Urinary bladder (tissue), 3 donors: ENCODE measurements at regions not wholly inside any gene's neighbourhood (a gene's known extent, or its start where the extent isn't known, plus 50 kb on each side); places are given as distances from the start of the nearest gene placed in this dataset.

ENCODE experiments used
- DNase-seq: peaks from one replicate; pipeline ENCODE4 v3.0.0-alpha.2; 2015; ENCODE audit errors: extremely low spot score
- H3K27ac ChIP-seq: one replicate; pipeline ENCODE4 v1.5.1; 2013; ENCODE audit warnings: low read depth, mild to moderate bottlenecking, moderate library complexity
- H3K36me3 ChIP-seq: one replicate; pipeline ENCODE4 v1.6.1; 2013; ENCODE audit warnings: mild to moderate bottlenecking, moderate library complexity; ENCODE audit not compliant: insufficient read depth
- H3K4me1 ChIP-seq: one replicate; pipeline ENCODE4 v1.6.1; 2013; ENCODE audit warnings: mild to moderate bottlenecking, moderate library complexity; ENCODE audit not compliant: insufficient read depth
- H3K4me3 ChIP-seq: one replicate; pipeline ENCODE4 v1.5.1; 2013; ENCODE audit warnings: low read depth, low read length
- WGBS: extraction: QIAGEN DNeasy Blood & Tissue Kit; methylation state at CpG from one replicate; pipeline ENCODE4 v1.1.7; 2013; 5-methylcytosine and 5-hydroxymethylcytosine counted together
- donor health status: healthy with polysubstance abuse.
- donor health status: healthy.

GRCh38 chr2:211228559-211228958 lies 672.2 kb downstream of the CPS1 start:
- no peaks in the 10 kb centered on the region for H3K36me3 ChIP-seq
- H3K4me3 ChIP-seq = no peak overlapping the region
- 84% methylated on average over 3 of the region's 3 CpGs for WGBS
- DNase-seq = no peak
- H3K27ac ChIP-seq = no peak overlapping the region
- no peaks in the 10 kb centered on the region for H3K4me1 ChIP-seq

DNA sequence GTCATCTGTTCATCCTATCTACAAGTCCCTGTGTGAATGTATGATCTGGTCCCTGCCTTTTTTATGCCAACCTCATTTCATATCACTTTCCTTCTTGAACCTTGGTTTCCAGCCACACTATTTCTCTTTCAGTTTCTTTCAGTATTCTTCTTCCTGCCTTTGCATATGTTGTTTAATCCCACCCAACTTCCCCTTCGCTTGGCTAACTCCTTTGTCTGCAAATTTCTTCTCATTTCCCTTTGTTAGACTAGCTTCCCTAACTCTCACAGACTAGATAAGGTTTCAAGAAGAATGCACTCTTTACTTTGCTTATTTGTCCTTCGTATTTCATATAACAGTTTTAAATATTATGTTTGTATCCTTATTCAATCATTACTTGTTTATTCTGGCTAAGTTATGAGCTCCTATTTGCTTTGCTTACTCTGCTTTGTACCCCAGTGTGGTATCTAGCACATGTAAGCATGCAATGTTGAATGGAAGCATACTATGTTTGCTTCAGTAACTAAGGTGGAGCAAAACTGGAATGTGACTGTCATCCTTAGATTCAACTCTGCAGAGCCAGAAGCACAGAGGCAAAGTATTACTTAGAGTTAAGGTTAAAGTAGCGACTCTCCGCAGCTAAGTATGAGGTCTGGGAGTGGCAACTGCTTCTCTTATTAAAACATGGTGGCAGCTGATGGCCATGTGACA lies 681.3 kb downstream of the CPS1 start:
- no peak overlapping the region for H3K4me3 ChIP-seq
- DNase-seq = no peak

GRCh38 chr2:211241891-211242290 lies 685.5 kb downstream of the CPS1 start:
- H3K27ac ChIP-seq = no peak overlapping the region

More for the DNA sequence above, 681.3 kb downstream of the CPS1 start:
- 76% methylated on average over 4 of the region's 4 CpGs for WGBS
- H3K4me1 ChIP-seq = no peaks in the 10 kb centered on the region
- no peaks in the 10 kb centered on the region for H3K36me3 ChIP-seq
- H3K27ac ChIP-seq = no peak overlapping the region

DNA sequence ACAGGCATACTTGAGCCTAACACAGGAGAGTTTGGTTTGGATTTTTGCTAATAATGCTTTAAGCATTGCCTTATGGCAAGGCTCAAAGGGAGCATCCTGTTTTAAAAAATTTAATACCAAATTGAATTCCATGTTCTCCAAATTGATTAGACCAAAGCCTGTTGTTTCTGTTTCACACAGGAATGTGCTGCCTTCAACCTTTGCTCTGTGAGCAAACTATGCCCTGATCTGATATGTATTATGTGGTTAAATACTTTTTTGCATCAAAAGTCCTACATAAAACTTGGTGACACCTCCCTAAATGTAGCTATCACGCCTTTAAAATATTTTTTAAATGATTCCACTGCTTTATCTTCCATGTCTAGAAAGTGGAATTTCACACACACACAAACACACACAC lies 691.4 kb downstream of the CPS1 start:
- WGBS = 63% methylated on average over 1 of the region's 1 CpG
- H3K4me3 ChIP-seq = no peak overlapping the region
- no peak for DNase-seq
- no peaks in the 10 kb centered on the region for H3K4me1 ChIP-seq
- no peaks in the 10 kb centered on the region for H3K36me3 ChIP-seq
- no peak overlapping the region for H3K27ac ChIP-seq

More at GRCh38 chr2:211241891-211242290, 685.5 kb downstream of the CPS1 start:
- H3K36me3 ChIP-seq = no peaks in the 10 kb centered on the region
- no peaks in the 10 kb centered on the region for H3K4me1 ChIP-seq
- no peak for DNase-seq
- no peak overlapping the region for H3K4me3 ChIP-seq
- WGBS = 88% methylated on average over 3 of the region's 3 CpGs

DNA sequence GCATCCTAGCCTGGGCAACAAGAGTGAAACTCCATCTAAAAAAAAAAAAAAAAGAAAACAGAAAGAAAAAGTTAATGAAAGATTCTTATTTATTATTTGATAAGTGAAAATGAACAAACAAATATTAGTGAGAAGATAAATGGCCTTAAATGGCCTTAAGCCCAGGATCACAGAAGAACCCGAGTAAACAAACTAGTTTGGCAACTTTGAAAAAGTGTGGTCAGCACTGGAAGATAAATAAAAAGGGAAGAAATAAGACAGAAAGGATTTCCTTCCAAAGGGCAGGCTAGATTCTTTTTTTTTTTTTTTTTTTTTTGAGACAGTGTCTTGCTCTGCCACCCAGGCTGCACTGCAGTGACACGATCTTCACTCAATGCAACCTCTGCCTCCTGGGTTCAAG lies 692.4 kb downstream of the CPS1 start:
- Histone ChIP-seq H3K4me3 (no peak overlapping the region), H3K36me3 (no peaks in the 10 kb centered on the region), H3K4me1 (no peaks in the 10 kb centered on the region), H3K27ac (no peak overlapping the region)
- 55% methylated on average over 2 of the region's 2 CpGs for WGBS
- no peak for DNase-seq

DNA sequence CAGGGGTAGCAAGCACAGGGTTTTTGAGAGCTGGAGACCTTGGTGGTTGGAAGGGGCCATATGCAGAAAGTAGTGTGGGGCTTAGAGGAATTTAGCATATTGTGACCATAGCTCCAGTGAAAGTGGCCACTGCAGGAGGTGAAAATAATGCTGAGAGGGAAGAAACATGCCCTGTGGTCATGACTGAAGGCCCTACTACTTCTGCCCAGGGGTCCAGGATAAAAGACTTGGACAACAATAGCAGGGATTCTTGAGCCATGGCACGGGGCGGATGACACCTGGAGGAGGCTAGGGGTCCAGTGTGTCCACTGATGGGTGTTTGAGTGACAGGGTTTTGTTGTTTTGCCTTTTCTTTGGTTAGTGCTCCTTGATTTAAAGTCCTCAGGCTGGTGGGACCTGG lies 694.6 kb downstream of the CPS1 start:
- no peak for DNase-seq
- Histone ChIP-seq H3K27ac (no peak overlapping the region), H3K36me3 (no peaks in the 10 kb centered on the region), H3K4me3 (no peak overlapping the region), H3K4me1 (no peaks in the 10 kb centered on the region)
- 82% methylated on average over 2 of the region's 2 CpGs for WGBS

- H3K36me3 ChIP-seq = no peaks in the 10 kb centered on the region
- no peak overlapping the region for H3K27ac ChIP-seq
- no peaks in the 10 kb centered on the region for H3K4me1 ChIP-seq
- 88% methylated on average over 1 of the region's 1 CpG for WGBS
- DNase-seq = no peak
- no peak overlapping the region for H3K4me3 ChIP-seq
Measured at GRCh38 chr2:211258646-211259335, 702.4 kb downstream of the CPS1 start.

DNA sequence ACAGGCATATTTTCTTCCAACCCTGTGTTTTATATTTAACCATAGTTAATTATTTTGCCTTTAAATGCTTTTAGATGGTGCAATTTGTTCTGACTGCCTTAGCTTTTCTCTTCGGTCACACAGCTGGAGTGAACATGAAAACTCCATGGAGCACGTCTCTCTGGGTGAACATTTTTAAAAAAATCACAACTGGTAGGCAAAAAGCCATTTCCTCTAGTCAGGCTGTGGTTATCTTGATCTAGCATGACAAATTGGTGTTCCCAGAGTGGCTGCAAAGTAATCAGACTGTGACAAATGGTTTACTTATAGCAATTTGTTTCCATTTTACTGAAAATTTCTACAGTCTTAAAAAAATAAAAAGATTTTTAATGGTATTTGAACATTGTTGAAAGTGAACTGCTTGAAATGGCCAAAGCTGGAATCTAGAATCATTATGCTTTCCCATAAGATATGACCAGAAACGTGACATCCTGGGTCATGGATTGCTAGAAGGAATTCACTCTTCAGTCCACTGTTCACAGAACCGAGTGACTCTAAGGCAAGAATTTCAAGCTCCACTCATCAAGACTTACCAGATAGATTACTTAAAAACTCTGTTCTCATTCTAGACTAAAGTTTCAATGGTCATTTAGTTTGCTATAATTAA lies 703.6 kb downstream of the CPS1 start:
- WGBS = 59% methylated on average over 4 of the region's 4 CpGs

GRCh38 chr2:211270257-211270656 lies 713.9 kb downstream of the CPS1 start:
- no peak overlapping the region for H3K27ac ChIP-seq
- no peaks in the 10 kb centered on the region for H3K36me3 ChIP-seq
- H3K4me3 ChIP-seq = no peak overlapping the region
- WGBS = 41% methylated on average over 1 of the region's 1 CpG
- no peak for DNase-seq
- no peaks in the 10 kb centered on the region for H3K4me1 ChIP-seq

More for the DNA sequence above, 703.6 kb downstream of the CPS1 start:
- no peak for DNase-seq
- no peak overlapping the region for H3K4me3 ChIP-seq
- no peaks in the 10 kb centered on the region for H3K36me3 ChIP-seq
- H3K27ac ChIP-seq = no peak overlapping the region
- H3K4me1 ChIP-seq = no peaks in the 10 kb centered on the region

- no peak for DNase-seq
- no peak overlapping the region for H3K27ac ChIP-seq
- H3K4me3 ChIP-seq = no peak overlapping the region
- H3K36me3 ChIP-seq = no peaks in the 10 kb centered on the region
- no peaks in the 10 kb centered on the region for H3K4me1 ChIP-seq
- WGBS = 49% methylated on average over 2 of the region's 2 CpGs
Measured at GRCh38 chr2:211281430-211282073, 725.2 kb downstream of the CPS1 start.

DNA sequence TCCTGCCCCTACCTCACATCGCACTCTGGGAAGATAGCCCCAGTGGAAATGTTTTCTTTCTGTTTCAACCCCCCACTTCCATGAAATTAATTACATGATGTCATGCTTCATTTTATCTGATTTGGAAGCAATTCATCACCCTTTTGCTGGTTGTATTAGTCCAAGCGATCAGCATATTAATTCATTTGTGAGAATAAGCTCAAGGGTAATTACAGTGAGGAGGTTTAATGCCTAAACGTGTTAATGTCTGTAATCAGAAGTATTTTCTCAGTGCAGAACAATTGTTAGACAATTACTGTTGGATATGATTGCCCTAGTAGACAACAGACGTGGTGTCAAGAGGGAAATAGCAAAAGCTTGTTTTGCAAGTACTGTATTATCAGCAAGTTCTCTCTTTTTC lies 746.3 kb downstream of the CPS1 start:
- no peak overlapping the region for H3K4me3 ChIP-seq
- no peak overlapping the region for H3K27ac ChIP-seq
- WGBS = 58% methylated on average over 4 of the region's 4 CpGs
- no peaks in the 10 kb centered on the region for H3K36me3 ChIP-seq
- no peaks in the 10 kb centered on the region for H3K4me1 ChIP-seq
- no peak for DNase-seq

- no peak overlapping the region for H3K4me3 ChIP-seq
- no peaks in the 10 kb centered on the region for H3K36me3 ChIP-seq
- DNase-seq = no peak
- H3K4me1 ChIP-seq = no peaks in the 10 kb centered on the region
- 50% methylated on average over 3 of the region's 3 CpGs for WGBS
- no peak overlapping the region for H3K27ac ChIP-seq
Measured at GRCh38 chr2:211306929-211307328, 750.5 kb downstream of the CPS1 start.
